Rectal smooth muscle tissue (tissue), 1 donor: ENCODE measurements at regions not wholly inside any gene's neighbourhood (a gene's known extent, or its start where the extent isn't known, plus 50 kb on each side); places are given as distances from the start of the nearest gene placed in this dataset.

Source experiments
- H3K27ac ChIP-seq: one replicate; pipeline ENCODE4 v1.7.0; 2013; ENCODE audit warnings: low read depth, low read length, inconsistent platforms
- H3K27me3 ChIP-seq: one replicate; pipeline ENCODE4 v1.7.0; 2013; ENCODE audit warnings: low read length; ENCODE audit not compliant: control insufficient read depth, insufficient read depth
- H3K36me3 ChIP-seq: one replicate; pipeline ENCODE4 v1.7.0; 2013; ENCODE audit warnings: low read length; ENCODE audit not compliant: control insufficient read depth, insufficient read depth
- H3K4me1 ChIP-seq: one replicate; pipeline ENCODE4 v1.7.0; 2013; ENCODE audit warnings: low read length; ENCODE audit not compliant: control insufficient read depth, insufficient read depth
- H3K4me3 ChIP-seq: one replicate; pipeline ENCODE4 v1.7.0; 2013; ENCODE audit warnings: low read length
- H3K9ac ChIP-seq: one replicate; pipeline ENCODE4 v1.7.0; 2013; ENCODE audit warnings: low read length

GRCh38 chr18:4586731-4587130 is 131.6 kb upstream of the DLGAP1 start:
- no peak overlapping the region for H3K9ac ChIP-seq
- H3K4me1 ChIP-seq, result no peaks in the 10 kb centered on the region

GRCh38 chr18:4582431-4583335 is 127.6 kb upstream of the DLGAP1 start:
- H3K27ac ChIP-seq, result no peak overlapping the region
- no peaks in the 10 kb centered on the region for H3K36me3 ChIP-seq
- H3K27me3 ChIP-seq, result no peaks in the 10 kb centered on the region
- no peak overlapping the region for H3K4me3 ChIP-seq
- H3K9ac ChIP-seq, result no peak overlapping the region
- H3K4me1 ChIP-seq, result no peaks in the 10 kb centered on the region

More at GRCh38 chr18:4586731-4587130, 131.6 kb upstream of the DLGAP1 start:
- no peak overlapping the region for H3K27ac ChIP-seq
- no peaks in the 10 kb centered on the region for H3K27me3 ChIP-seq
- no peak overlapping the region for H3K4me3 ChIP-seq
- no peaks in the 10 kb centered on the region for H3K36me3 ChIP-seq

DNA sequence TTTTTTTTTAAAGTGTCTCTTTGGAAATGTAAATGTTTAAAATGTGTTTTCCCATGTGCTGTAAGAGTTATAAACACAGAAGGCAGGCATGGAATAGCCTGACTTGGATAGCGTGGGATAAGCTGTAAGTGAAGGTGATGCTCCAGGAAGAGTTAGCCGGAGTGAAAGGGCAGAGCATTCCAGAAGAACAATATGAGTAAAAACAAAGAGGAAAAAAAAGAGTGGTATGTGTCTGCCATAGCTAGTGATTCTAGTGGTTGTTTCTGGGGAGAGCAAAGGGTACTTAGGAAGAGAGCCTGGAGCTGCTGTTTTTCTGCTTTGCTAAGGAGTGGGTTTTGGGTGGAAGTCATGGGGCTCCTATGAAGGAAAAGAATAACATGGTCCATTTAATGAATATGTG is 126.9 kb upstream of the DLGAP1 start:
- Histone ChIP-seq H3K9ac (no peak overlapping the region), H3K4me1 (no peaks in the 10 kb centered on the region), H3K4me3 (no peak overlapping the region), H3K27ac (no peak overlapping the region), H3K36me3 (no peaks in the 10 kb centered on the region), H3K27me3 (no peaks in the 10 kb centered on the region)

- no peaks in the 10 kb centered on the region for H3K36me3 ChIP-seq
- no peak overlapping the region for H3K4me3 ChIP-seq
- no peak overlapping the region for H3K9ac ChIP-seq
- H3K27me3 ChIP-seq, result no peaks in the 10 kb centered on the region
- H3K27ac ChIP-seq, result no peak overlapping the region
- no peaks in the 10 kb centered on the region for H3K4me1 ChIP-seq
Observed at GRCh38 chr18:4578449-4578848, 123.3 kb upstream of the DLGAP1 start.

DNA sequence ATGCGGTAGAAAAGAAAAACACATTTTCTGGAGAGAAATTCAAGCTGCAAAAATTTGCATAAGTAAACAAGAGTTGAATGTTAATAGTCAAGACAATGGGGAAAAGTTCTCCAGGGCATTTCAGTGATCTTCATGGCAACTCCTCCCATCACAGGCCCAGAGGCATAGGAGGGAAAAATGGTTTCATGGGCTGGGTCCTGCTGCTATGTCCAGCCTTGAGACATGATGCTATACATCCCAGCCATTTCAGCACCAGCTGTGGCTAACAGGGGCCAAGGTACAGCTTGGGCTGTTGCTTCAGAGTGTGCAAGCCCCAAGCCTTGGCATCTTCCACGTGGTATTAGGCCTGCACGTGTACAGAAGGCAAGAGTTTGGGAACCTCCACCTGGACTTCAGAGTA is 118.6 kb upstream of the DLGAP1 start:
- H3K9ac ChIP-seq, result no peak overlapping the region
- no peaks in the 10 kb centered on the region for H3K4me1 ChIP-seq
- no peaks in the 10 kb centered on the region for H3K36me3 ChIP-seq
- no peaks in the 10 kb centered on the region for H3K27me3 ChIP-seq
- H3K27ac ChIP-seq, result no peak overlapping the region
- no peak overlapping the region for H3K4me3 ChIP-seq

DNA sequence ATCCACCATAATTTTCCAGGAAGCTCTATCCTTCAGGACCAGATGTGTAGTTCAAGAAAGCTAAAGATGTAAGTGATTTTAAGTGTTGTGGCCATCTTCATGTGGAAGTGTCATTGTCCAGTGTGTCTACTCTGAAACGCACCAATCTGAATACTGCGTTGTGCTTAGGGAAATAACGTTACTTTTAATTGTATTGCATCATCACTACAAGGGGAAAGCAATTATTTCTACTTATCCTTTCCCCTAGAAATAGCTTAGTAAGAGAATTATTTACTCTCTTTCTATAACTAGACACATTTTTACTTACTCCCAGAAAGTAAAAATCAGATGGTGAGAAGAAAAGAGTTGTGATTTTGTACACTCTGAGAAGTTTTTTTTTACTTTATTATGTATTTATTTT is 102.4 kb upstream of the DLGAP1 start:
- H3K4me1 ChIP-seq, result no peaks in the 10 kb centered on the region

GRCh38 chr18:4551001-4551360 is 95.9 kb upstream of the DLGAP1 start:
- Histone ChIP-seq H3K4me1 (no peaks in the 10 kb centered on the region), H3K36me3 (no peaks in the 10 kb centered on the region), H3K4me3 (no peak overlapping the region), H3K9ac (no peak overlapping the region), H3K27ac (no peak overlapping the region), H3K27me3 (no peaks in the 10 kb centered on the region)

More for the DNA sequence above, 102.4 kb upstream of the DLGAP1 start:
- no peaks in the 10 kb centered on the region for H3K36me3 ChIP-seq
- no peaks in the 10 kb centered on the region for H3K27me3 ChIP-seq
- H3K27ac ChIP-seq, result no peak overlapping the region
- no peak overlapping the region for H3K9ac ChIP-seq
- H3K4me3 ChIP-seq, result no peak overlapping the region

- Histone ChIP-seq H3K36me3 (no peaks in the 10 kb centered on the region), H3K27ac (no peak overlapping the region), H3K9ac (no peak overlapping the region), H3K4me1 (no peaks in the 10 kb centered on the region), H3K4me3 (no peak overlapping the region), H3K27me3 (no peaks in the 10 kb centered on the region)
Observed at GRCh38 chr18:4549164-4549872, 94.2 kb upstream of the DLGAP1 start.

DNA sequence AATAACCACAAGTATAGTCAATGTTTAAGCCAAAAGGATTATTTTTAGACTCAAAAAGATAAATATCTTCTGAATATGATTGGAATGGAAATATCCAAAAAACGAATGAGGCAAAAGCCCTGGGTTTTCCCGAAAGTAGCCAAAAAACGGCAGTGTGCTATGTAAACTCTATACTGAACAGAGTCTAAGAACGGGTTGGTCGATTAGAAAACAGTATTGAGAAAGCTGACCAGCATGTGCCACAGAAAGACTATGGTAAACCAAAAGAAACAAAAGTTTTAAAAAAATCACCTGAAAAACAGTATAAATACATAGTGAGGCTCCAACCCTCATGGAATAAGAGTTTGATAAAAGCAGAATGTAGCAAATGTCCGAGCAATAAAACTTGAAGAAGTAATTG is 92.0 kb upstream of the DLGAP1 start:
- H3K36me3 ChIP-seq, result no peaks in the 10 kb centered on the region
- no peaks in the 10 kb centered on the region for H3K4me1 ChIP-seq
- no peak overlapping the region for H3K27ac ChIP-seq

DNA sequence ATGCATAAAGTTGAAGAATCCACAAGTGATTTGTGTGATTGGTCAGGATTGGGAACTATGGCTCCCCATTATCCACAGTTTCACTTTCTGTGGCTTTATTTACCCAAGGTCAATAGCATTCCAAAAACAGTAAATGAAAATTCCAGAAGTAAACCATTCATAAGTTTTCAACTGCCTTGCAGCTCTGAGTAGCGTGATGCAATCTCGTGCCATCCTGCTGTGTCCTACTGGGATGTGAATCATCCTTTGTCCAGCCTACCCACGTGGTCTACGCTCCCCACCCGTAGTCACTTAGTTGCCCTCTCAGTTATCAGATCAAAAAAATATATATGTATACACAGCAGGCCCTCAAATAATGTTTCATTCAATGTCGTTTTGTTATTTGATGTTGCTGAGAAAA is 89.0 kb upstream of the DLGAP1 start:
- Histone ChIP-seq H3K36me3 (no peaks in the 10 kb centered on the region), H3K27me3 (no peaks in the 10 kb centered on the region), H3K27ac (no peak overlapping the region), H3K4me3 (no peak overlapping the region), H3K9ac (no peak overlapping the region), H3K4me1 (no peaks in the 10 kb centered on the region)

More for the DNA sequence above, 92.0 kb upstream of the DLGAP1 start:
- no peak overlapping the region for H3K4me3 ChIP-seq
- H3K9ac ChIP-seq, result no peak overlapping the region
- H3K27me3 ChIP-seq, result no peaks in the 10 kb centered on the region

GRCh38 chr18:4543711-4544110 is 88.6 kb upstream of the DLGAP1 start:
- Histone ChIP-seq H3K4me3 (no peak overlapping the region), H3K27ac (no peak overlapping the region), H3K4me1 (no peaks in the 10 kb centered on the region), H3K27me3 (no peaks in the 10 kb centered on the region), H3K36me3 (no peaks in the 10 kb centered on the region), H3K9ac (no peak overlapping the region)

- Histone ChIP-seq H3K27me3 (no peaks in the 10 kb centered on the region), H3K27ac (no peak overlapping the region)
Observed at GRCh38 chr18:4541588-4541987, 86.5 kb upstream of the DLGAP1 start.

More at GRCh38 chr18:4541588-4541987, 86.5 kb upstream of the DLGAP1 start:
- Histone ChIP-seq H3K9ac (no peak overlapping the region), H3K36me3 (no peaks in the 10 kb centered on the region), H3K4me1 (no peaks in the 10 kb centered on the region), H3K4me3 (no peak overlapping the region)
